A549 (cell line): ENCODE measurements at regions not wholly inside any gene's neighbourhood (a gene's known extent, or its start where the extent isn't known, plus 50 kb on each side); places are given as distances from the start of the nearest gene placed in this dataset.
A peak's percentile ranks its signal among the peaks of the same experiment; 100 is the strongest.

Source experiments
- BCL3 ChIP-seq: fragments of >200 bp; sonication (Bioruptor Twin); formaldehyde crosslinking; IDR thresholded peaks from 3 replicates; pipeline ENCODE4 v1.6.1; 2016
- BHLHE40 ChIP-seq: IDR thresholded peaks from 2 replicates; pipeline ENCODE4 v1.6.1; 2012; ENCODE audit warnings: low read depth, low read length, inconsistent platforms
- CBX2 ChIP-seq: fragments of 200-600 bp; sonication (generic); IDR thresholded peaks from 2 replicates; pipeline ENCODE4 v1.6.1; 2016; ENCODE audit warnings: low read depth, mild to moderate bottlenecking, borderline replicate concordance
- CEBPB ChIP-seq, 2 experiments: fragments of >200 bp in 1 of 2; sonication (Bioruptor Twin) in 1 of 2; formaldehyde crosslinking in 1 of 2; IDR thresholded peaks; 2 replicates each; pipeline ENCODE4 v1.6.1; 2012 to 2016
- CHD2 ChIP-seq: fragments of 150-350 bp; IDR thresholded peaks from 2 replicates; pipeline ENCODE4 v1.6.1; 2014; ENCODE audit warnings: low read length; ENCODE audit not compliant: partially characterized antibody
- CTCF ChIP-seq: fragments of >200 bp; sonication (Bioruptor Twin); formaldehyde crosslinking; IDR thresholded peaks from 3 replicates; pipeline ENCODE4 v1.5.1; 2016
- EHMT2 ChIP-seq: fragments of 200-600 bp; sonication (generic); IDR thresholded peaks from 2 replicates; pipeline ENCODE4 v1.6.1; 2016; ENCODE audit warnings: antibody characterized with exemption, low read depth, mild to moderate bottlenecking, moderate library complexity
- EP300 ChIP-seq, 2 experiments: fragments of >200 bp; sonication (Bioruptor Twin); formaldehyde crosslinking; IDR thresholded peaks; 2 replicates in 1 of 2; 3 replicates in 1 of 2; pipeline ENCODE4 v1.6.1; 2016 to 2017
- FOSB ChIP-seq: fragments of 250-450 bp; sonication (Bioruptor Pico); IDR thresholded peaks from 2 replicates; pipeline ENCODE4 v1.5.0; 2020; ENCODE audit warnings: mild to moderate bottlenecking, moderate library complexity
- FOSL2 ChIP-seq, 2 experiments: fragments of 450-650 bp in 1 of 2; fragments of >200 bp in 1 of 2; sonication (Bioruptor Twin) in 1 of 2; formaldehyde crosslinking; IDR thresholded peaks; 2 replicates each; pipeline versions ENCODE4 v1.5.0 to v1.6.1; 2016 to 2020; ENCODE audit warnings: mild to moderate bottlenecking in 1 of 2, moderate library complexity in 1 of 2
- HDAC2 ChIP-seq: fragments of 200-600 bp; sonication (generic); IDR thresholded peaks from 2 replicates; pipeline ENCODE4 v1.6.1; 2016
- HES2 ChIP-seq: fragments of >200 bp; sonication (Bioruptor Twin); formaldehyde crosslinking; IDR thresholded peaks from 2 replicates; pipeline ENCODE4 v1.6.1; 2016
- HEYL ChIP-seq: fragments of 250-450 bp; sonication (Bioruptor Pico); IDR thresholded peaks from 2 replicates; pipeline ENCODE4 v1.8.0; 2021; ENCODE audit warnings: mild to moderate bottlenecking, moderate library complexity
- JUNB ChIP-seq: fragments of >200 bp; sonication (Bioruptor Twin); formaldehyde crosslinking; IDR thresholded peaks from 2 replicates; pipeline ENCODE4 v1.6.1; 2016
- KDM1A ChIP-seq: fragments of 200-600 bp; sonication (generic); IDR thresholded peaks from 2 replicates; pipeline ENCODE4 v1.6.1; 2016; ENCODE audit warnings: low read depth, mild to moderate bottlenecking
- KDM5A ChIP-seq: fragments of 200-600 bp; sonication (generic); IDR thresholded peaks from 2 replicates; pipeline ENCODE4 v1.6.1; 2016; ENCODE audit warnings: antibody characterized with exemption, mild to moderate bottlenecking
- MAFK ChIP-seq: fragments of 450-650 bp; IDR thresholded peaks from 2 replicates; pipeline ENCODE4 v1.6.1; 2014; ENCODE audit not compliant: partially characterized antibody
- MAZ ChIP-seq: fragments of 150-350 bp; IDR thresholded peaks from 2 replicates; pipeline ENCODE4 v1.6.1; 2014; ENCODE audit warnings: antibody characterized with exemption, low read depth, low read length, borderline replicate concordance
- MYC ChIP-seq: IDR thresholded peaks from 2 replicates; pipeline ENCODE4 v1.6.1; 2012; ENCODE audit warnings: mild to moderate bottlenecking, inconsistent platforms, low read length, improper control_type of control experiment, borderline replicate concordance
- NPAS2 ChIP-seq: fragments of 250-450 bp; sonication (Bioruptor Pico); IDR thresholded peaks from 2 replicates; pipeline ENCODE4 v1.8.0; 2022; ENCODE audit warnings: mild to moderate bottlenecking, moderate library complexity, borderline replicate concordance
- POLR2A ChIP-seq: IDR thresholded peaks from 2 replicates; pipeline ENCODE4 v1.6.1; 2012; ENCODE audit warnings: mild to moderate bottlenecking, low read length
- RCOR1 ChIP-seq: fragments of 150-350 bp; IDR thresholded peaks from 2 replicates; pipeline ENCODE4 v1.6.1; 2014; ENCODE audit warnings: antibody characterized with exemption, low read length, low read depth
- RNF2 ChIP-seq: fragments of 200-600 bp; sonication (generic); IDR thresholded peaks from 2 replicates; pipeline ENCODE4 v1.6.1; 2016; ENCODE audit warnings: low read depth, mild to moderate bottlenecking, antibody characterized with exemption, moderate library complexity, borderline replicate concordance
- TP53 ChIP-seq: fragments of 250-450 bp; sonication (Bioruptor Pico); IDR thresholded peaks from 2 replicates; pipeline ENCODE4 v1.5.0; 2021; ENCODE audit warnings: mild to moderate bottlenecking, moderate library complexity
- ZC3H11A ChIP-seq: fragments of 450-650 bp; IDR thresholded peaks from 2 replicates; pipeline ENCODE4 v1.6.1; 2014; ENCODE audit warnings: antibody characterized with exemption, mild to moderate bottlenecking
- ZNF302 ChIP-seq: fragments of 250-450 bp; sonication (Bioruptor Pico); IDR thresholded peaks from 2 replicates; pipeline ENCODE4 v1.9.0; 2021; ENCODE audit warnings: inconsistent platforms, mild to moderate bottlenecking, moderate library complexity
- TF ChIP-seq, protein P1 (sequence below): fragments of 250-450 bp; sonication (Bioruptor Pico); IDR thresholded peaks from 2 replicates; pipeline ENCODE4 v1.5.0; 2021; ENCODE audit warnings: mild to moderate bottlenecking, moderate library complexity, borderline replicate concordance
- TF ChIP-seq, protein P2 (sequence below): fragments of 250-450 bp; sonication (Bioruptor Pico); IDR thresholded peaks from 2 replicates; pipeline ENCODE4 v1.5.0; 2020; ENCODE audit warnings: low read depth, mild to moderate bottlenecking, moderate library complexity
- TF ChIP-seq, protein P3 (sequence below): IDR thresholded peaks from 2 replicates; pipeline ENCODE4 v1.6.1; 2012; ENCODE audit warnings: low read depth, borderline replicate concordance

DNA sequence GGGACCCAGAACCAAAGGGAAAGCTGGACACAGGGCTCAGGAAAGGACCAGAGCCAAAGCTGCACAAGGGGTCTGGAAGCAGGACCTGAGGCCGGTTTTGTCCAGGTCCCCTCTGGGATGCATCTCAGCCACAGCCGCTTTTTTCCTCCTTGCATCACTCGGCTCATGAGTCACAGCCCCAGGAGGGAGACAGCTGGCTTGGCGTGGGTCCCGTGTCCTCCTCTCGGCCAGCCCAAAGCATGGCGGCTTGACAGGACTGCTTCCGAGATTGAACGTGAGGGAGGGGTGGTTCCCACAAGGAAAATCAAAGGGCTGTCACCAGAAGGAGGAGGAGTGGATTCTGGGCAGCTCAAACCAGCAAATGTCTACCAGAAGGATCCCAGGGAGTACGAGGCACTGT is 56.7 kb upstream of the CPLX2 start (continued):
- TF ChIP-seq, protein P1, sequence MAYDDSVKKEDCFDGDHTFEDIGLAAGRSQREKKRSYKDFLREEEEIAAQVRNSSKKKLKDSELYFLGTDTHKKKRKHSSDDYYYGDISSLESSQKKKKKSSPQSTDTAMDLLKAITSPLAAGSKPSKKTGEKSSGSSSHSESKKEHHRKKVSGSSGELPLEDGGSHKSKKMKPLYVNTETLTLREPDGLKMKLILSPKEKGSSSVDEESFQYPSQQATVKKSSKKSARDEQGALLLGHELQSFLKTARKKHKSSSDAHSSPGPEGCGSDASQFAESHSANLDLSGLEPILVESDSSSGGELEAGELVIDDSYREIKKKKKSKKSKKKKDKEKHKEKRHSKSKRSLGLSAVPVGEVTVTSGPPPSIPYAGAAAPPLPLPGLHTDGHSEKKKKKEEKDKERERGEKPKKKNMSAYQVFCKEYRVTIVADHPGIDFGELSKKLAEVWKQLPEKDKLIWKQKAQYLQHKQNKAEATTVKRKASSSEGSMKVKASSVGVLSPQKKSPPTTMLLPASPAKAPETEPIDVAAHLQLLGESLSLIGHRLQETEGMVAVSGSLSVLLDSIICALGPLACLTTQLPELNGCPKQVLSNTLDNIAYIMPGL (CRISPR knock-in tag) = no peak
- TF ChIP-seq HEYL (CRISPR knock-in tag) (no peak), BHLHE40 (no peak), NPAS2 (CRISPR knock-in tag) (no peak), ZNF302 (no peak), CEBPB (IDR thresholded peaks at IDR 0.05) (peak; percentile 72 to 88; a peak in 3 of 4 replicates), BCL3 (0 out of 3 replicates have a peak, but pooled peaks have one; percentile 24), POLR2A (no peak), TP53 (CRISPR knock-in tag) (no peak), RCOR1 (no peak), ZC3H11A (no peak), CBX2 (no peak), HDAC2 (no peak), JUNB (0 out of 2 replicates have a peak, but pooled peaks have one; percentile 41), MAFK (no peak), FOSB (CRISPR knock-in tag) (no peak), HES2 (no peak), KDM1A (no peak), MAZ (no peak), MYC (no peak), KDM5A (no peak), EHMT2 (no peak), RNF2 (no peak), CTCF (no peak), EP300 (IDR thresholded peaks at IDR 0.05) (peak in 1 of 2 experiments; percentile 43; a peak in 2 of 5 replicates), FOSL2 (IDR thresholded peaks at IDR 0.05) (peak; percentile 61; the same call in 1 of the 2 replicates), FOSL2 (CRISPR knock-in tag; IDR thresholded peaks at IDR 0.05) (peak; percentile 92), CHD2 (no peak)
- TF ChIP-seq, protein P2, sequence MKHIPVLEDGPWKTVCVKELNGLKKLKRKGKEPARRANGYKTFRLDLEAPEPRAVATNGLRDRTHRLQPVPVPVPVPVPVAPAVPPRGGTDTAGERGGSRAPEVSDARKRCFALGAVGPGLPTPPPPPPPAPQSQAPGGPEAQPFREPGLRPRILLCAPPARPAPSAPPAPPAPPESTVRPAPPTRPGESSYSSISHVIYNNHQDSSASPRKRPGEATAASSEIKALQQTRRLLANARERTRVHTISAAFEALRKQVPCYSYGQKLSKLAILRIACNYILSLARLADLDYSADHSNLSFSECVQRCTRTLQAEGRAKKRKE (CRISPR knock-in tag) = no peak
- TF ChIP-seq, protein P3, sequence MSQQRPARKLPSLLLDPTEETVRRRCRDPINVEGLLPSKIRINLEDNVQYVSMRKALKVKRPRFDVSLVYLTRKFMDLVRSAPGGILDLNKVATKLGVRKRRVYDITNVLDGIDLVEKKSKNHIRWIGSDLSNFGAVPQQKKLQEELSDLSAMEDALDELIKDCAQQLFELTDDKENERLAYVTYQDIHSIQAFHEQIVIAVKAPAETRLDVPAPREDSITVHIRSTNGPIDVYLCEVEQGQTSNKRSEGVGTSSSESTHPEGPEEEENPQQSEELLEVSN = no peak
